ENCODE measurements at regions not wholly inside any gene's neighbourhood (a gene's known extent, or its start where the extent isn't known, plus 50 kb on each side); places are given as distances from the start of the nearest gene placed in this dataset.

DNA sequence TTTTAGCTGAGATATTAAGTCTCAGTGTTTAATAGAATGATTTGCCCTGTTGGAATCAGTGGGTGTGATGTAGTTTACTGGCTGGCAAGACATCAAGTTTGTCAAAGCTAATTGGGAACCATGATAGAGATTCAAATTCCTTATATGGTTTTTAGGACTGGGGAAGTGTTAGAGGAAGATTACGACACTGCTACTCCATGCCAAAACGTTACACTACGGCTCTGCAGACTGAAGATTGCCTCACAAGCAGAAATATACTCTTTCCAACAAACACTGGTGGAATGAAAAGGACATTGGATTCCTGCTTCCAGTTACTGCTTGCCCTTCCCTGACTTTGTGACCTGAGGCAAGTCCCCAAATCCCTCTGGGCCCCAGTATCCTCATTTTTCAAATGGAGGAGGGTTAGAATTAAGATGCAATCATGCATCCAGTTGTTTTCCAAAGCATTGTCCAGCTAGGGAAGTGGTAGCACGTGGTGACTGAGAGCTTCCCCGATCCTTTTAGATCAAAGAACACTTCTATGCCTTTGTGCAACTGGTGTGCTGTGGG is 147.6 kb downstream of the CDC42EP3 start:
- Histone ChIP-seq H4K20me1 (no peaks in the 10 kb centered on the region), H3K4me3 (no peak overlapping the region), H3K27me3 (no peaks in the 10 kb centered on the region), H3K9ac (no peak overlapping the region), H3K36me3 (no peaks in the 10 kb centered on the region), H3K9me3 (replicated peaks in 1 of 11) (peaks cover 0 to 4% (median 0%) of the 10 kb centered on the region in 11 experiments; a peak in 1 of 22 replicates), H3K4me2 (peak overlapping the region in 8 of 11 experiments; percentile 19 to 76 (median 64); a peak in 14 of 22 replicates), H3K27ac (0 out of 22 replicates have a peak overlapping the region, but pooled peaks of 3 of the 11 experiments have one; percentile 7 to 15 (median 8)), H3K4me1 (peaks cover 0 to 42% (median 12%) of the 10 kb centered on the region in 10 experiments; a peak in 13 of 20 replicates)
- TF ChIP-seq Cebpa-rat (IDR thresholded peaks at IDR 0.05), result peak in 3 of 11 experiments; percentile 35 to 53 (median 48); a peak in 4 of 22 replicates

- H3K36me3 ChIP-seq, result no peaks in the 10 kb centered on the region
- H3K27me3 ChIP-seq, result no peaks in the 10 kb centered on the region
- no peak overlapping the region for H3K4me2 ChIP-seq
- no peak overlapping the region for H3K27ac ChIP-seq
- H3K4me3 ChIP-seq, result no peak overlapping the region
- no peak for TF ChIP-seq Cebpa-rat (IDR thresholded peaks at IDR 0.05)
- H3K9ac ChIP-seq, result no peak overlapping the region
- no peaks in the 10 kb centered on the region for H4K20me1 ChIP-seq
- H3K4me1 ChIP-seq, result peaks cover 0 to 42% (median 12%) of the 10 kb centered on the region in 10 experiments; a peak in 13 of 20 replicates
- H3K9me3 ChIP-seq (replicated peaks in 1 of 11), result peaks cover 0 to 4% (median 0%) of the 10 kb centered on the region in 11 experiments; a peak in 1 of 22 replicates
These were observed 145.1 kb downstream of the CDC42EP3 start for GRCh38 chr2:37526323-37526722.

GRCh38 chr2:37526856-37527255 is 144.6 kb downstream of the CDC42EP3 start:
- Histone ChIP-seq H3K4me1 (peaks cover 0 to 42% (median 12%) of the 10 kb centered on the region in 10 experiments; a peak in 13 of 20 replicates), H4K20me1 (no peaks in the 10 kb centered on the region), H3K27me3 (no peaks in the 10 kb centered on the region), H3K27ac (no peak overlapping the region), H3K4me2 (peak overlapping the region in 1 of 11 experiments; percentile 5; a peak in 2 of 22 replicates), H3K9me3 (replicated peaks in 1 of 11) (peaks cover 0 to 4% (median 0%) of the 10 kb centered on the region in 11 experiments; a peak in 1 of 22 replicates), H3K36me3 (no peaks in the 10 kb centered on the region), H3K4me3 (no peak overlapping the region), H3K9ac (no peak overlapping the region)
- no peak for TF ChIP-seq Cebpa-rat (IDR thresholded peaks at IDR 0.05)

GRCh38 chr2:37527361-37527760 is 144.1 kb downstream of the CDC42EP3 start:
- Histone ChIP-seq H4K20me1 (no peaks in the 10 kb centered on the region), H3K27me3 (no peaks in the 10 kb centered on the region), H3K9me3 (replicated peaks in 1 of 11) (peaks cover 0 to 4% (median 0%) of the 10 kb centered on the region in 11 experiments; a peak in 1 of 22 replicates), H3K36me3 (no peaks in the 10 kb centered on the region), H3K4me1 (peaks cover 0 to 42% (median 12%) of the 10 kb centered on the region in 10 experiments; a peak in 13 of 20 replicates), H3K4me2 (peak overlapping the region in 1 of 11 experiments; percentile 5; a peak in 2 of 22 replicates), H3K4me3 (no peak overlapping the region), H3K9ac (no peak overlapping the region), H3K27ac (no peak overlapping the region)
- no peak for TF ChIP-seq Cebpa-rat (IDR thresholded peaks at IDR 0.05)

DNA sequence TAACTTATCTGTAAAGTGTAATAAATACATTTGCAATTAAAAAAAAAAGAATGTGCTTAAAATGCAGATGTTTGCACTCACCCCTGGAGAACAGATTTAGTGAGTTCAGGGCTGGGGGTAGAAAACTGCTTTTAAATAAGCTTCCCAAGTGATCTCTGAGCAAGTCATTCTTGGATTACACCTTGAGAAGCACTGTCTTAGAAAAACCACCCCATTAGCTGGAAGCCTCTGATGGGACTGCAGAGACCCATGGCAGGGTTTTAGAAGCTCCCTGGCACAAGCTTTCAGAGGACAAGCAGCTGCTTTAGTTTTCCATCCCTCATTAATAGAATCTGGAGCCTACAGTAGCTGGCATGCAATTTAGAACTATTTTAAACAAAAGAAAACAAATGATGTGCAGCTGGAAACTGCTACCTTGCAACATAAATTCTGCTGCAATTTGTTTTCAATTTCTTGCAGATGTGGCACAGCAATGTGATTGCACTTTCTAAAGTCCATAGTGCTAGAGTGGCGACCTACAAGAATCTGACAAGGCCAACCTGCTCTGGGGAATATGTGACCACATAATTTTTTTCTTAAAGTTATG is 141.5 kb downstream of the CDC42EP3 start:
- H3K9ac ChIP-seq, result no peak overlapping the region
- no peak for TF ChIP-seq Cebpa-rat (IDR thresholded peaks at IDR 0.05)

DNA sequence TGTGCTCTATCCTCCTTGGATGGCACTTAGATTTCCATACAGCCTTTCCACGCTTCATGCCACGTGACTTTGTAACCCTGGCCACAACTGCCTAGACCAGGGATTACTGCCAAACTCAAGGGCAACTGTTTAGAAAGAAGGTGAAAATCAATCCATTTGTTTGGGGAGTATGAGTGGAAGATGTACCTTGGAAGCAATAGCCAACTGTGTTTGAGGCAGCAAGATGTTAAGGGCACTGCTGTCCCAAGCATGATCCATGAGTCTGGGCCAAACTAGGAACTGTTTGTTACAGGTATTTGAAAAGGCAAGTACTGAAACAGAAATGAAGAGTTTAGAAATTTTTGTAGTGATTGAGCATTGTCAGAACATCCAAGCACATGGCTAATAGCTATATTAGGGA is 138.9 kb downstream of the CDC42EP3 start:
- H3K4me2 ChIP-seq, result peak overlapping the region in 3 of 11 experiments; percentile 14 to 37 (median 22); a peak in 3 of 22 replicates
- TF ChIP-seq Cebpa-rat (IDR thresholded peaks at IDR 0.05), result no peak
- H3K4me3 ChIP-seq, result no peak overlapping the region
- H3K36me3 ChIP-seq, result no peaks in the 10 kb centered on the region
- no peak overlapping the region for H3K9ac ChIP-seq
- no peaks in the 10 kb centered on the region for H4K20me1 ChIP-seq
- H3K9me3 ChIP-seq (replicated peaks in 1 of 11), result no peaks in the 10 kb centered on the region
- H3K27ac ChIP-seq, result 0 out of 22 replicates have a peak overlapping the region, but pooled peaks of 1 of the 11 experiments have one; percentile 19
- no peaks in the 10 kb centered on the region for H3K27me3 ChIP-seq
- peaks cover 0 to 28% (median 14%) of the 10 kb centered on the region in 10 experiments; a peak in 12 of 20 replicates for H3K4me1 ChIP-seq

More for the DNA sequence above, 141.5 kb downstream of the CDC42EP3 start:
- Histone ChIP-seq H3K36me3 (no peaks in the 10 kb centered on the region), H4K20me1 (no peaks in the 10 kb centered on the region), H3K27me3 (no peaks in the 10 kb centered on the region), H3K27ac (no peak overlapping the region), H3K4me3 (no peak overlapping the region), H3K9me3 (replicated peaks in 1 of 11) (peaks cover 0 to 4% (median 0%) of the 10 kb centered on the region in 11 experiments; a peak in 1 of 22 replicates), H3K4me2 (no peak overlapping the region), H3K4me1 (peaks cover 0 to 31% (median 9%) of the 10 kb centered on the region in 10 experiments; a peak in 11 of 20 replicates)

DNA sequence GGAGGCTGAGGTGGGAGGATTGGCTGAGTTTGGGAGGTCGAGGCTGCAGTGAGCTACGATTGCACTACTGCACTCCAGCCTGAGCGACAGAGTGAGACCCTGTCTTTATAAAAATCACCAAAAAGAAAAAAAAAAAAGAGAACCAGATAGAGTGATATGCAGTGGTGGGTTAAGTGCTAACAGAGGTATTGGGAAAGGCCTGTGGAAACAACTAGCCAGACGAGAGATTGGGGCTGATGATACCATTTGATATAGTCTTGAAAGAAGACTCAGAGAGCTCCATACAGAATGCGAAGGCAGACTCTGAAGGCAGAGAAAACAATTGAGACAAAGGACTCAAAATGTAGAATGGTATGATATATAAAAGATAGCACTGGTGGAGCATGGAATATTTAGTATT is 134.1 kb downstream of the CDC42EP3 start:
- Histone ChIP-seq H3K27ac (no peak overlapping the region), H4K20me1 (no peaks in the 10 kb centered on the region), H3K36me3 (no peaks in the 10 kb centered on the region), H3K4me2 (no peak overlapping the region), H3K27me3 (no peaks in the 10 kb centered on the region), H3K4me3 (no peak overlapping the region), H3K9me3 (replicated peaks in 1 of 11) (peaks cover 0 to 20% (median 13%) of the 10 kb centered on the region in 11 experiments; a peak in 19 of 22 replicates), H3K9ac (no peak overlapping the region), H3K4me1 (peaks cover 0 to 24% (median 14%) of the 10 kb centered on the region in 10 experiments; a peak in 12 of 20 replicates)
- no peak for TF ChIP-seq Cebpa-rat (IDR thresholded peaks at IDR 0.05)

GRCh38 chr2:37541516-37541915 is 129.9 kb downstream of the CDC42EP3 start:
- H3K9ac ChIP-seq, result no peak overlapping the region
- H3K4me2 ChIP-seq, result no peak overlapping the region
- H3K36me3 ChIP-seq, result no peaks in the 10 kb centered on the region
- H4K20me1 ChIP-seq, result no peaks in the 10 kb centered on the region
- peaks cover 13 to 37% (median 26%) of the 10 kb centered on the region in 11 experiments for H3K9me3 ChIP-seq (replicated peaks in 1 of 11)
- no peak for TF ChIP-seq Cebpa-rat (IDR thresholded peaks at IDR 0.05)
- no peaks in the 10 kb centered on the region for H3K27me3 ChIP-seq
- H3K27ac ChIP-seq, result no peak overlapping the region
- H3K4me3 ChIP-seq, result no peak overlapping the region
- peaks cover 16 to 29% (median 20%) of the 10 kb centered on the region in 10 experiments for H3K4me1 ChIP-seq

DNA sequence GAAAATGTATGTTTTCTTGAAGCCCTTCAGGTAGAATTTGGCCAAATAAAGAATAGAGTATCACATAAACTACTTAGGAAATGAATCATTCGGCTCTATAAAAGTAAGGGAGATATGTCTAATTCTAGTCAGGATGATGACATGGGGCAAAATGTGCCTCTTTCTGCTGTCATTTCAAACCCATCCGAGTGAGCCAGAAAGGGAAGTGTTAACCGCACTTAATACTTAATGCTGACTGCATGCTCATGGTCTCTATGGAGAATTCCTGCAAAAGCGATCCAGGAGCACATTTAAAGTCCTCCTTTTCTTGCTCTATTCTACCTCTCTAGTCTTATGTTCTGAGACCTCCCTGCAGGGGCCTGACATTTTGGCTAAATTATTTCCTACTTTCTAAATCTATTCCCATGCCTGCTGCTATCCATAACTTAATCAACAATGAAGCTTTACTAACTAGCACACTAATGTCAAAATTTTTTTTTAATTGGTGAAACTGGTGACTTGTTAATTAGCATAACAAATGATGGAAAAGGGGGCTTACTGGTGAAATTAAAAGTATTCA is 127.4 kb downstream of the CDC42EP3 start:
- Histone ChIP-seq H3K4me2 (peak overlapping the region; percentile 42 to 84 (median 66); a peak in 21 of 22 replicates), H3K4me3 (no peak overlapping the region; a peak in 1 of 20 replicates), H4K20me1 (no peaks in the 10 kb centered on the region), H3K27me3 (no peaks in the 10 kb centered on the region), H3K27ac (peak overlapping the region in 7 of 11 experiments; percentile 12 to 74 (median 69); a peak in 13 of 22 replicates), H3K36me3 (no peaks in the 10 kb centered on the region), H3K9me3 (replicated peaks in 1 of 11) (peaks cover 25 to 43% (median 34%) of the 10 kb centered on the region in 11 experiments), H3K9ac (peak overlapping the region in 2 of 11 experiments; percentile 19; a peak in 2 of 22 replicates), H3K4me1 (peaks cover 16 to 26% (median 20%) of the 10 kb centered on the region in 10 experiments)
- no peak for TF ChIP-seq Cebpa-rat (IDR thresholded peaks at IDR 0.05)
